ENCODE measurements at regions not wholly inside any gene's neighbourhood (a gene's known extent, or its start where the extent isn't known, plus 50 kb on each side); places are given as distances from the start of the nearest gene placed in this dataset.

GRCh38 chr12:72111706-72112105, 160.5 kb upstream of the TRHDE start:
- Histone ChIP-seq H3K4me3 (ENCODE audit: low read length) (no peak overlapping the region), H3K27me3 (ENCODE audit: insufficient read depth, low read length) (no peaks in the 10 kb centered on the region), H3K4me1 (ENCODE audit: insufficient read depth, low read length) (no peaks in the 10 kb centered on the region), H2AFZ (ENCODE audit: low read depth, low read length) (no peak overlapping the region), H3K9me3 (ENCODE audit: low read length) (no peaks in the 10 kb centered on the region), H3K36me3 (ENCODE audit: insufficient read depth, low read length) (no peaks in the 10 kb centered on the region)

DNA sequence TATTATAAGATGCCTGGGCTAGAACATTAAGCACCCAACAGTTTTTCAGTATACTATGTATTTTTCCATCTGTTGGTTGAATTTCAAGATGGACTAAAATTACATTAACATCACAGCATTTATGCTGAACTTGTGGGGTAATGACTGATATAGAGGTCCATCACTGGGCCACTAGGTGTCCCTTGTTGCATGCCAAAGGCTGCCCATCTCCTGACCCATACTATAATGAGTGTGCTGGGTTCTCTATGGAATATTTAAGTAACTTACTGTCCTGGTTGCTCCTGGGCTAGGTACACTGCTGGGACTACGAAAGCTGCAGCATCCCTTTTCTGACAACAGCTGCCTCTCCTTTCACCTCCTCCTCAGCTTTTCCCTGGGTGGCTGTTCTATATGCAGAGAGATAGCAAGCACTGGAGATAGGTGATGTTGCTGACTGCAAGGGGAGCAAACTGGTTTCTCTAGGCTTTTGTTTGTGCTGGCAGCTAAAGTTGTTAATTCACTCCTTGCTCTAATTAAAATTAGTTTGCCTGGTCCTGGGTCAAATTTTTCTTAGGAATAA, 138.6 kb upstream of the TRHDE start:
- no peaks in the 10 kb centered on the region for H3K27me3 ChIP-seq (ENCODE audit: insufficient read depth, low read length)
- no peak overlapping the region for H3K4me3 ChIP-seq (ENCODE audit: low read length)
- no peaks in the 10 kb centered on the region for H3K36me3 ChIP-seq (ENCODE audit: insufficient read depth, low read length)
- no peaks in the 10 kb centered on the region for H3K4me1 ChIP-seq (ENCODE audit: insufficient read depth, low read length)
- no peaks in the 10 kb centered on the region for H3K9me3 ChIP-seq (ENCODE audit: low read length)
- peak overlapping the region; percentile 36 for H2AFZ ChIP-seq (ENCODE audit: low read depth, low read length)

GRCh38 chr12:72134246-72135020, 137.7 kb upstream of the TRHDE start:
- Histone ChIP-seq H3K4me3 (ENCODE audit: low read length) (no peak overlapping the region), H3K4me1 (ENCODE audit: insufficient read depth, low read length) (no peaks in the 10 kb centered on the region), H2AFZ (ENCODE audit: low read depth, low read length) (no peak overlapping the region), H3K9me3 (ENCODE audit: low read length) (no peaks in the 10 kb centered on the region), H3K36me3 (ENCODE audit: insufficient read depth, low read length) (no peaks in the 10 kb centered on the region), H3K27me3 (ENCODE audit: insufficient read depth, low read length) (no peaks in the 10 kb centered on the region)

- H3K4me1 ChIP-seq (ENCODE audit: insufficient read depth, low read length), result peaks cover 4% of the 10 kb centered on the region
- no peaks in the 10 kb centered on the region for H3K27me3 ChIP-seq (ENCODE audit: insufficient read depth, low read length)
- no peak overlapping the region for H3K4me3 ChIP-seq (ENCODE audit: low read length)
- no peaks in the 10 kb centered on the region for H3K9me3 ChIP-seq (ENCODE audit: low read length)
- no peak overlapping the region for H2AFZ ChIP-seq (ENCODE audit: low read depth, low read length)
- no peaks in the 10 kb centered on the region for H3K36me3 ChIP-seq (ENCODE audit: insufficient read depth, low read length)
Measured at GRCh38 chr12:72135021-72135301, 137.2 kb upstream of the TRHDE start.

- Histone ChIP-seq H3K9me3 (ENCODE audit: low read length) (no peaks in the 10 kb centered on the region), H3K4me3 (ENCODE audit: low read length) (no peak overlapping the region), H3K27me3 (ENCODE audit: insufficient read depth, low read length) (no peaks in the 10 kb centered on the region), H3K4me1 (ENCODE audit: insufficient read depth, low read length) (peaks cover 6% of the 10 kb centered on the region), H3K36me3 (ENCODE audit: insufficient read depth, low read length) (no peaks in the 10 kb centered on the region), H2AFZ (ENCODE audit: low read depth, low read length) (no peak overlapping the region)
Measured at GRCh38 chr12:72136792-72137191, 135.4 kb upstream of the TRHDE start.

DNA sequence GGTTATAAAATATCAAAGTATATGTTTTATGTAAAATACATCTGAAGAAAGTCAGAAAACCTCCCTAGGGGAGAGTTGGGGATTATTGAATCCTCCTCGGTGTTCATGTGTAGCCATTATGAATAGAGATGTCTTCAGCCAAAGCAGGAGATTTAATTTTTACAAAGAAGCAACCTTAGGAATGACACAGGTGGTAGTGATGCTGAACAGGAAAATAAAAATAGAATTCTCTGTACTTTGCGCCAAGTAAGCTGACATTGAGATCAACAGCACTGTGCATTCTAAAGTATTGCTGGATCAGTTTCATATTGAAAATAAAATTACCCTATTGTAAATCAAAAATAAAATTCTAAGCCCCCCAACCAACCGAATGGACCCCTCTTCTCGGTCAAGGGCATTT, 132.8 kb upstream of the TRHDE start:
- Histone ChIP-seq H3K4me3 (ENCODE audit: low read length) (no peak overlapping the region), H3K4me1 (ENCODE audit: insufficient read depth, low read length) (peaks cover 6% of the 10 kb centered on the region), H3K27me3 (ENCODE audit: insufficient read depth, low read length) (no peaks in the 10 kb centered on the region), H3K36me3 (ENCODE audit: insufficient read depth, low read length) (no peaks in the 10 kb centered on the region), H2AFZ (ENCODE audit: low read depth, low read length) (no peak overlapping the region), H3K9me3 (ENCODE audit: low read length) (no peaks in the 10 kb centered on the region)

GRCh38 chr12:72141381-72141780, 130.8 kb upstream of the TRHDE start:
- peaks cover 6% of the 10 kb centered on the region for H3K4me1 ChIP-seq (ENCODE audit: insufficient read depth, low read length)
- no peaks in the 10 kb centered on the region for H3K27me3 ChIP-seq (ENCODE audit: insufficient read depth, low read length)
- no peak overlapping the region for H3K4me3 ChIP-seq (ENCODE audit: low read length)
- no peak overlapping the region for H2AFZ ChIP-seq (ENCODE audit: low read depth, low read length)
- H3K36me3 ChIP-seq (ENCODE audit: insufficient read depth, low read length), result no peaks in the 10 kb centered on the region
- H3K9me3 ChIP-seq (ENCODE audit: low read length), result no peaks in the 10 kb centered on the region

- Histone ChIP-seq H3K27me3 (ENCODE audit: insufficient read depth, low read length) (no peaks in the 10 kb centered on the region), H3K9me3 (ENCODE audit: low read length) (no peaks in the 10 kb centered on the region), H3K4me3 (ENCODE audit: low read length) (no peak overlapping the region), H3K36me3 (ENCODE audit: insufficient read depth, low read length) (no peaks in the 10 kb centered on the region), H2AFZ (ENCODE audit: low read depth, low read length) (no peak overlapping the region), H3K4me1 (ENCODE audit: insufficient read depth, low read length) (peaks cover 6% of the 10 kb centered on the region)
Measured at GRCh38 chr12:72144553-72144952, 127.6 kb upstream of the TRHDE start.

DNA sequence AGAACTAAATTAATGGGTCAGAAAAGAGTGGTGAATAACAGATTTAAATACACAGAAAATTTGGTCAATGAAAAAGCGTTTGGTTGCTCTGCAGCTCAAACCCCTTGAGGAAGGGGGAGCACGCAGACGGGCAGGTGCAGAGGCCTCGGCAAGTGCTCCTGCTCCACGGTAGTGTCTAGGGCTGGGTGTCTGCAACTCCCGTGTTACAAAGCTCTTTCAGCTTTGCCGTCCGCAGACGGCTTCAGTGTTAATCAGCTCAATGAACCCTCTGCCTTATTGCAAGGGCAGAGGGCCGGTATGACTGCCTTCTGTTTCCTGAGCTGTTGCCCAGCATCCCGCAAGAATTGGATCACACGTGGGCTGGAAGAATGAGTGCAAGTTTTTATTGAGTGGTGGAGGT, 125.7 kb upstream of the TRHDE start:
- no peaks in the 10 kb centered on the region for H3K36me3 ChIP-seq (ENCODE audit: insufficient read depth, low read length)
- no peaks in the 10 kb centered on the region for H3K4me1 ChIP-seq (ENCODE audit: insufficient read depth, low read length)
- no peak overlapping the region for H3K4me3 ChIP-seq (ENCODE audit: low read length)
- H3K9me3 ChIP-seq (ENCODE audit: low read length), result no peaks in the 10 kb centered on the region
- no peaks in the 10 kb centered on the region for H3K27me3 ChIP-seq (ENCODE audit: insufficient read depth, low read length)
- H2AFZ ChIP-seq (ENCODE audit: low read depth, low read length), result no peak overlapping the region

DNA sequence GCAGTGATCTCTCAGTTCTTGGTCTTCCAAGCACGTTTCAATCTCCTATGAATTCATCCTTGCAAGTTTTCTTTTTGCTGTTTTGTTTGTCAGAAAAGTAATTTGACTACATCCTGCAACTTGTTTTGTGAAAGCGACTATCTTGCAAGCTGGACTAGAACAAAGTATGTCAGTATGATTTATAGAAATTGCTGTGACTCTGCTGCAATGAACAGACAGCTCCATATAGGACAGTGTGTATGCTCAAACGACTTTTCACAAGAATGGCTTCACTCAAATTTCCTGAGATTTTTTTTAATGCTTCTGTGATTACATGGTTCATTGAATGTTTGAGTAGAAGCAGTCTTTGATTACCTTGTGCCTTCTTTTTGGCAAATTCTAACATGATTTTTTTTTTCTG, 123.5 kb upstream of the TRHDE start:
- Histone ChIP-seq H3K4me3 (ENCODE audit: low read length) (no peak overlapping the region), H3K4me1 (ENCODE audit: insufficient read depth, low read length) (no peaks in the 10 kb centered on the region), H3K36me3 (ENCODE audit: insufficient read depth, low read length) (no peaks in the 10 kb centered on the region)

GRCh38 chr12:72162875-72163274, 109.3 kb upstream of the TRHDE start:
- no peak overlapping the region for H2AFZ ChIP-seq (ENCODE audit: low read depth, low read length)
- H3K36me3 ChIP-seq (ENCODE audit: insufficient read depth, low read length), result no peaks in the 10 kb centered on the region
- H3K27me3 ChIP-seq (ENCODE audit: insufficient read depth, low read length), result no peaks in the 10 kb centered on the region
- H3K9me3 ChIP-seq (ENCODE audit: low read length), result no peaks in the 10 kb centered on the region
- no peak overlapping the region for H3K4me3 ChIP-seq (ENCODE audit: low read length)
- H3K4me1 ChIP-seq (ENCODE audit: insufficient read depth, low read length), result no peaks in the 10 kb centered on the region

More for the DNA sequence above, 123.5 kb upstream of the TRHDE start:
- no peak overlapping the region for H2AFZ ChIP-seq (ENCODE audit: low read depth, low read length)
- H3K9me3 ChIP-seq (ENCODE audit: low read length), result no peaks in the 10 kb centered on the region
- no peaks in the 10 kb centered on the region for H3K27me3 ChIP-seq (ENCODE audit: insufficient read depth, low read length)

DNA sequence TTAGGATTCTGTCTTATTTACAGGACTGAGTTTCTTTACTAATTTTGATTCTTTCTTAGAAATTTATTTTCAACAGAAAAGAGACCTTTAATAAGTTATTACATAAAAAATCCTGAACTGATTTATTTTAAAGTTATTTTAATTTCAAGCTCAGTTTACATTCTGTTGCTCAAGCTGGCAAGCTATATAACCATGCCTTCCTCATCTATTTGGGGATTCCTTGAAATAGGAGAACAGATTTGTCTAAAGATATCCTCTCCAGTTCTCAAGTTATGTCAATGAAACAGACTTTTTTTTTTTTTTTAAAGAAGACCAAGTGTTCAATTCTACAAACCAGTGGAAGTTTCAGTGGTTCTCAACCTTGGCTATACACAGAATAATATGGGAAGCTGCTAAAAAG, 103.3 kb upstream of the TRHDE start:
- Histone ChIP-seq H3K36me3 (ENCODE audit: insufficient read depth, low read length) (no peaks in the 10 kb centered on the region), H3K4me1 (ENCODE audit: insufficient read depth, low read length) (no peaks in the 10 kb centered on the region), H3K27me3 (ENCODE audit: insufficient read depth, low read length) (no peaks in the 10 kb centered on the region), H3K9me3 (ENCODE audit: low read length) (no peaks in the 10 kb centered on the region), H3K4me3 (ENCODE audit: low read length) (no peak overlapping the region), H2AFZ (ENCODE audit: low read depth, low read length) (no peak overlapping the region)

- Histone ChIP-seq H3K4me3 (ENCODE audit: low read length) (no peak overlapping the region), H3K27me3 (ENCODE audit: insufficient read depth, low read length) (no peaks in the 10 kb centered on the region), H2AFZ (ENCODE audit: low read depth, low read length) (no peak overlapping the region), H3K4me1 (ENCODE audit: insufficient read depth, low read length) (no peaks in the 10 kb centered on the region), H3K36me3 (ENCODE audit: insufficient read depth, low read length) (no peaks in the 10 kb centered on the region), H3K9me3 (ENCODE audit: low read length) (no peaks in the 10 kb centered on the region)
Measured at GRCh38 chr12:72173974-72174373, 98.2 kb upstream of the TRHDE start.

GRCh38 chr12:72178244-72178643, 93.9 kb upstream of the TRHDE start:
- Histone ChIP-seq H3K9me3 (ENCODE audit: low read length) (no peaks in the 10 kb centered on the region), H3K4me1 (ENCODE audit: insufficient read depth, low read length) (no peaks in the 10 kb centered on the region), H3K4me3 (ENCODE audit: low read length) (no peak overlapping the region), H2AFZ (ENCODE audit: low read depth, low read length) (no peak overlapping the region), H3K36me3 (ENCODE audit: insufficient read depth, low read length) (no peaks in the 10 kb centered on the region), H3K27me3 (ENCODE audit: insufficient read depth, low read length) (no peaks in the 10 kb centered on the region)
